ENCODE measurements at regions not wholly inside any gene's neighbourhood (a gene's known extent, or its start where the extent isn't known, plus 50 kb on each side); places are given as distances from the start of the nearest gene placed in this dataset.
"Not testable (repeated sequence)": the region's sequence is repeated elsewhere in the genome, so short reads cannot be mapped to it uniquely, and the experiment has no call there.

DNA sequence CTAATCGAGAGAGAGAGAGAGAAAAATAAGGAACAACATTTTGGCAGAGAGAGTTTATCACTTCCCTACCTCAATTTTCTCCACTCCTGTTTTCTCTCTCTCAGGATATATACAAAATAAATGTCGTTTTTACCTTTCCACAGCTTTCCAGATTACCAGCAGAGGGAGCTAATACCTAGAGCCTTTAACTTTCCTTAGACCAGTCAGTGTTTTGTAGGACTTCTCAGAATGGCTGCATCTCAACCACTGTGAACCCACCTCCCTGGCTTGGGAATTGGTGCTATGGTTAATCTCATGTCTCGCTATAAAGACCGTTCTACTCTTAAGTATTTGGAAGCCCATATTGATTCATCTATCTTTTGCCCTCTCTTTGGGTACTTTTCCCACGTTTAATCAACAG, 61.8 kb downstream of the HSFY2 start:
- TF ChIP-seq, protein P1, sequence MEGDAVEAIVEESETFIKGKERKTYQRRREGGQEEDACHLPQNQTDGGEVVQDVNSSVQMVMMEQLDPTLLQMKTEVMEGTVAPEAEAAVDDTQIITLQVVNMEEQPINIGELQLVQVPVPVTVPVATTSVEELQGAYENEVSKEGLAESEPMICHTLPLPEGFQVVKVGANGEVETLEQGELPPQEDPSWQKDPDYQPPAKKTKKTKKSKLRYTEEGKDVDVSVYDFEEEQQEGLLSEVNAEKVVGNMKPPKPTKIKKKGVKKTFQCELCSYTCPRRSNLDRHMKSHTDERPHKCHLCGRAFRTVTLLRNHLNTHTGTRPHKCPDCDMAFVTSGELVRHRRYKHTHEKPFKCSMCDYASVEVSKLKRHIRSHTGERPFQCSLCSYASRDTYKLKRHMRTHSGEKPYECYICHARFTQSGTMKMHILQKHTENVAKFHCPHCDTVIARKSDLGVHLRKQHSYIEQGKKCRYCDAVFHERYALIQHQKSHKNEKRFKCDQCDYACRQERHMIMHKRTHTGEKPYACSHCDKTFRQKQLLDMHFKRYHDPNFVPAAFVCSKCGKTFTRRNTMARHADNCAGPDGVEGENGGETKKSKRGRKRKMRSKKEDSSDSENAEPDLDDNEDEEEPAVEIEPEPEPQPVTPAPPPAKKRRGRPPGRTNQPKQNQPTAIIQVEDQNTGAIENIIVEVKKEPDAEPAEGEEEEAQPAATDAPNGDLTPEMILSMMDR (IDR thresholded peaks at IDR 0.05), result not testable (repeated sequence)
- TF ChIP-seq MAZ (IDR thresholded peaks at IDR 0.05; ENCODE audit: borderline replicate concordance, low read depth, low read length); ZFP36 (IDR thresholded peaks at IDR 0.05; ENCODE audit: borderline replicate concordance, partially characterized antibody); RAD21 (conservative IDR thresholded peaks at IDR 0.05 in 1 of 2, IDR thresholded peaks at IDR 0.05 in 1 of 2); KDM1A (IDR thresholded peaks at IDR 0.05; ENCODE audit: low read depth); CHD4 (IDR thresholded peaks at IDR 0.05; ENCODE audit: borderline replicate concordance); CEBPB (IDR thresholded peaks at IDR 0.05); HOXA7 (CRISPR knock-in tag; IDR thresholded peaks at IDR 0.05); HDAC2 (IDR thresholded peaks at IDR 0.05); MAFK (IDR thresholded peaks at IDR 0.05; ENCODE audit: partially characterized antibody): not testable (repeated sequence)
